CD4-positive, alpha-beta T cell (primary cell): ENCODE measurements at regions not wholly inside any gene's neighbourhood (a gene's known extent, or its start where the extent isn't known, plus 50 kb on each side); places are given as distances from the start of the nearest gene placed in this dataset.

Experiments
- ATAC-seq: fragments of 200-7000 bp; cut with Tn5 transposase; one replicate; pipeline ENCODE4 v1.10.0; 2022; ENCODE audit warnings: mild to moderate bottlenecking; ENCODE audit not compliant: poor library complexity
- CTCF ChIA-PET: fragments of 350-600 bp; sonication (Branson Sonifier 250); formaldehyde crosslinking; loops from one replicate; lab custom pipeline; 2021; ENCODE audit warnings: antibody characterized with exemption, inconsistent platforms; lab: Charles Lee
- POLR2A ChIA-PET: fragments of 350-600 bp; sonication (Branson Sonifier 250); formaldehyde crosslinking; loops from one replicate; lab custom pipeline; 2021; ENCODE audit warnings: antibody characterized with exemption, inconsistent platforms; lab: Charles Lee
- DNase-seq, 14 experiments: peaks; one replicate each; pipeline ENCODE4 v3.0.0-alpha.2; 2013 to 2020; ENCODE audit warnings: mixed read lengths in 2 of 14
- H3K27ac ChIP-seq, 2 donors: one replicate each; pipeline versions ENCODE4 v1.5.1 to v1.7.0; 2013; ENCODE audit warnings: low read length in 2 of 2, low read depth in 1 of 2, mild to moderate bottlenecking in 1 of 2
- H3K27me3 ChIP-seq, 2 experiments: 1 replicate in 1 of 2; 2 replicates in 1 of 2; pipeline versions ENCODE4 v1.6.1 to v1.7.0; 2013; ENCODE audit warnings: low read length in 2 of 2, control low read depth in 1 of 2, mild to moderate bottlenecking in 1 of 2, moderate library complexity in 1 of 2; ENCODE audit not compliant: insufficient read depth in 2 of 2, control insufficient read depth in 1 of 2
- H3K36me3 ChIP-seq: one replicate; pipeline ENCODE4 v1.6.1; 2013; ENCODE audit warnings: low read length, control low read depth; ENCODE audit not compliant: insufficient read depth
- H3K4me1 ChIP-seq: one replicate; pipeline ENCODE4 v1.6.1; 2013; ENCODE audit warnings: low read length, control low read depth; ENCODE audit not compliant: insufficient read depth
- H3K4me3 ChIP-seq: one replicate; pipeline ENCODE4 v1.5.1; 2013; ENCODE audit warnings: mild to moderate bottlenecking, low read length, moderate library complexity
- H3K9me3 ChIP-seq, 2 experiments: 1 replicate in 1 of 2; 2 replicates in 1 of 2; pipeline versions ENCODE4 v1.6.1 to v1.7.0; 2013; ENCODE audit warnings: low read length in 2 of 2, mild to moderate bottlenecking in 2 of 2, control low read depth in 1 of 2, moderate library complexity in 1 of 2; ENCODE audit not compliant: control insufficient read depth in 1 of 2, insufficient read depth in 1 of 2
- H3K27ac Mint-ChIP-seq: one replicate; pipeline ENCODE4 v1.8.0; 2020; ENCODE audit warnings: mixed read lengths
- H3K27me3 Mint-ChIP-seq: one replicate; pipeline ENCODE4 v1.8.0; 2021; ENCODE audit warnings: mixed read lengths
- H3K36me3 Mint-ChIP-seq: one replicate; pipeline ENCODE4 v1.8.0; 2021; ENCODE audit warnings: low read depth, mixed read lengths
- H3K4me1 Mint-ChIP-seq: one replicate; pipeline ENCODE4 v1.8.0; 2021; ENCODE audit warnings: low read depth, mixed read lengths
- H3K4me3 Mint-ChIP-seq: one replicate; pipeline ENCODE4 v1.8.0; 2020; ENCODE audit warnings: mild to moderate bottlenecking, mixed read lengths
- H3K9me3 Mint-ChIP-seq: one replicate; pipeline ENCODE4 v1.8.0; 2020; ENCODE audit warnings: mixed read lengths
- intact Hi-C, 2 experiments: fragments of 100-400 bp; cut with DNase I in 1 of 2; cut with micrococcal nuclease in 1 of 2; formaldehyde crosslinking; loops; one replicate each; pipeline versions ENCODE4 v1.15.1 to v1.9.0; 2023 to 2025; cut with DNase I, micrococcal nuclease
- TF ChIP-seq, protein P1 (sequence below): fragments of 200-600 bp; IDR thresholded peaks from one replicate; pipeline ENCODE4 v1.8.0; 2022; ENCODE audit warnings: antibody characterized with exemption, mild to moderate bottlenecking

DNA sequence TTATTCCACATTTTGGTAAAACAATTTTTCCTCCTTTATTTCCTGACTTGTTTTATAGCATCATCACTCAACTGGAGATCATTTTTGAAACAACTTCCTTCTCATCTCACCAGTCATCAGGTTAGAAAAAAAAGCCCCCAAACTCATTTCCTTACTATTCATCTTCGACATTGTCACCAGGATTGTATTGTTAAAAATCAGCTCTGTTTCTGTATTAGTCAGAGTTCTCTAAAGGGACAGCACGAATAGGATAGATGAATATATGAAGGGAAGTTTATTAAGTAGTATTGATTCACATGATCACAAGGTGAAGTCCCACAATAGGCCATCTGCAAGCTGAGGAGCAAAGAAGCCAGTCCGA is 392.6 kb downstream of the FUT8 start:
- Histone ChIP-seq H3K4me1 (no peaks in the 10 kb centered on the region), H3K9me3 (peaks cover 8 to 11% of the 10 kb centered on the region in 2 experiments), H3K4me3 (no peak overlapping the region), H3K27me3 (no peaks in the 10 kb centered on the region), H3K36me3 (no peaks in the 10 kb centered on the region), H3K27ac (no peak overlapping the region)
- ATAC-seq (no peak), DNase-seq (no peak)
- no peaks in the 10 kb centered on the region for H3K27me3 Mint-ChIP-seq
- H3K36me3 Mint-ChIP-seq: no peaks in the 10 kb centered on the region
- intact Hi-C loops: no loop called here
- TF ChIP-seq, protein P1, sequence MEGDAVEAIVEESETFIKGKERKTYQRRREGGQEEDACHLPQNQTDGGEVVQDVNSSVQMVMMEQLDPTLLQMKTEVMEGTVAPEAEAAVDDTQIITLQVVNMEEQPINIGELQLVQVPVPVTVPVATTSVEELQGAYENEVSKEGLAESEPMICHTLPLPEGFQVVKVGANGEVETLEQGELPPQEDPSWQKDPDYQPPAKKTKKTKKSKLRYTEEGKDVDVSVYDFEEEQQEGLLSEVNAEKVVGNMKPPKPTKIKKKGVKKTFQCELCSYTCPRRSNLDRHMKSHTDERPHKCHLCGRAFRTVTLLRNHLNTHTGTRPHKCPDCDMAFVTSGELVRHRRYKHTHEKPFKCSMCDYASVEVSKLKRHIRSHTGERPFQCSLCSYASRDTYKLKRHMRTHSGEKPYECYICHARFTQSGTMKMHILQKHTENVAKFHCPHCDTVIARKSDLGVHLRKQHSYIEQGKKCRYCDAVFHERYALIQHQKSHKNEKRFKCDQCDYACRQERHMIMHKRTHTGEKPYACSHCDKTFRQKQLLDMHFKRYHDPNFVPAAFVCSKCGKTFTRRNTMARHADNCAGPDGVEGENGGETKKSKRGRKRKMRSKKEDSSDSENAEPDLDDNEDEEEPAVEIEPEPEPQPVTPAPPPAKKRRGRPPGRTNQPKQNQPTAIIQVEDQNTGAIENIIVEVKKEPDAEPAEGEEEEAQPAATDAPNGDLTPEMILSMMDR: no peak
- no peak overlapping the region for H3K27ac Mint-ChIP-seq
- no peaks in the 10 kb centered on the region for H3K4me1 Mint-ChIP-seq
- POLR2A ChIA-PET: no interaction called here
- peaks cover 2% of the 10 kb centered on the region for H3K9me3 Mint-ChIP-seq
- H3K4me3 Mint-ChIP-seq: no peak overlapping the region
- CTCF ChIA-PET: interaction anchor here (2.0 kb wide), 1 partner anchor 20 kb away, joined by 10 read pairs; no protein-coding TSS in a partner anchor

GRCh38 chr14:65808390-65808789 is 395.9 kb downstream of the FUT8 start:
- Mint-ChIP-seq H3K36me3 (no peaks in the 10 kb centered on the region), H3K4me3 (no peak overlapping the region), H3K27ac (no peak overlapping the region), H3K27me3 (no peaks in the 10 kb centered on the region), H3K9me3 (peaks cover 2% of the 10 kb centered on the region), H3K4me1 (no peaks in the 10 kb centered on the region)
- ATAC-seq (no peak), DNase-seq (no peak)
- Histone ChIP-seq H3K9me3 (peaks cover 8 to 11% of the 10 kb centered on the region in 2 experiments), H3K4me1 (no peaks in the 10 kb centered on the region), H3K27me3 (no peaks in the 10 kb centered on the region), H3K27ac (no peak overlapping the region), H3K4me3 (no peak overlapping the region), H3K36me3 (no peaks in the 10 kb centered on the region)
- ChIA-PET POLR2A (no interaction called here), CTCF (interaction anchor here (1.3 kb wide), 1 partner anchor 16 kb away, joined by 3 read pairs; no protein-coding TSS in a partner anchor)
- intact Hi-C loops: no loop called here
- TF ChIP-seq, protein P1: no peak

- DNase-seq: no peak
- no peaks in the 10 kb centered on the region for H3K36me3 Mint-ChIP-seq
- H3K27ac Mint-ChIP-seq: no peak overlapping the region
- CTCF ChIA-PET: interaction anchor here (0.7 kb wide), 1 partner anchor 151 kb away, joined by 3 read pairs; no protein-coding TSS in a partner anchor
- Histone ChIP-seq H3K36me3 (no peaks in the 10 kb centered on the region), H3K27me3 (no peaks in the 10 kb centered on the region), H3K4me3 (no peak overlapping the region), H3K27ac (no peak overlapping the region), H3K9me3 (peaks cover 8 to 11% of the 10 kb centered on the region in 2 experiments), H3K4me1 (no peaks in the 10 kb centered on the region)
- H3K9me3 Mint-ChIP-seq: peaks cover 2% of the 10 kb centered on the region
- intact Hi-C loops: loop anchor here in 1 of 2 experiments (5.0 kb wide), 1 partner anchor 117 kb away; no protein-coding TSS in a partner anchor
- POLR2A ChIA-PET: no interaction called here
- no peak for ATAC-seq
- H3K4me1 Mint-ChIP-seq: peaks cover 5% of the 10 kb centered on the region
- TF ChIP-seq, protein P1: no peak
- no peaks in the 10 kb centered on the region for H3K27me3 Mint-ChIP-seq
- no peak overlapping the region for H3K4me3 Mint-ChIP-seq
Observed at GRCh38 chr14:65810322-65810721, 397.8 kb downstream of the FUT8 start.
